Activated T-helper 2 cell treated with anti-CD3 and anti-CD28 coated beads, Interferon-gamma antibody, Interleukin-2, Interleukin-4, amounts not matched to agents 10 μg/mL and 5 μg/mL and 100 μg/mL, durations not matched to agents 14 hours and 24 hours and 36 hours (primary cell): ENCODE measurements at regions not wholly inside any gene's neighbourhood (a gene's known extent, or its start where the extent isn't known, plus 50 kb on each side); places are given as distances from the start of the nearest gene placed in this dataset.
A peak's percentile ranks its signal among the peaks of the same experiment; 100 is the strongest.
"Not testable (repeated sequence)": the region's sequence is repeated elsewhere in the genome, so short reads cannot be mapped to it uniquely, and the experiment has no call there.

Source experiments
- DNase-seq: peaks from one replicate; pipeline ENCODE4 v3.0.0; 2021; ENCODE audit warnings: low spot score
- H3K27ac Mint-ChIP-seq: one replicate; pipeline ENCODE4 v1.8.0; 2021; ENCODE audit warnings: mixed read lengths
- H3K27me3 Mint-ChIP-seq: one replicate; pipeline ENCODE4 v1.8.0; 2021; ENCODE audit warnings: low read depth, mixed read lengths
- H3K36me3 Mint-ChIP-seq: one replicate; pipeline ENCODE4 v1.8.0; 2021; ENCODE audit warnings: low read depth, mixed read lengths
- H3K4me1 Mint-ChIP-seq: one replicate; pipeline ENCODE4 v1.8.0; 2021; ENCODE audit warnings: low read depth, mixed read lengths
- H3K4me3 Mint-ChIP-seq: one replicate; pipeline ENCODE4 v1.8.0; 2021; ENCODE audit warnings: low read depth, mild to moderate bottlenecking, moderate library complexity, mixed read lengths
- H3K9me3 Mint-ChIP-seq: one replicate; pipeline ENCODE4 v1.8.0; 2021; ENCODE audit warnings: mixed read lengths
- intact Hi-C: fragments of 100-400 bp; cut with micrococcal nuclease; formaldehyde crosslinking; loops from one replicate; pipeline ENCODE4 v1.15.1; 2023

- Mint-ChIP-seq H3K27me3 (peaks cover 2% of the 10 kb centered on the region), H3K9me3 (no peaks in the 10 kb centered on the region), H3K4me3 (no peak overlapping the region), H3K4me1 (no peaks in the 10 kb centered on the region), H3K27ac (no peak overlapping the region), H3K36me3 (no peaks in the 10 kb centered on the region)
- DNase-seq = no peak
- intact Hi-C loops = no loop called here
Measured at GRCh38 chr17:77049440-77049839, 91.3 kb upstream of the SEC14L1 start.

DNA sequence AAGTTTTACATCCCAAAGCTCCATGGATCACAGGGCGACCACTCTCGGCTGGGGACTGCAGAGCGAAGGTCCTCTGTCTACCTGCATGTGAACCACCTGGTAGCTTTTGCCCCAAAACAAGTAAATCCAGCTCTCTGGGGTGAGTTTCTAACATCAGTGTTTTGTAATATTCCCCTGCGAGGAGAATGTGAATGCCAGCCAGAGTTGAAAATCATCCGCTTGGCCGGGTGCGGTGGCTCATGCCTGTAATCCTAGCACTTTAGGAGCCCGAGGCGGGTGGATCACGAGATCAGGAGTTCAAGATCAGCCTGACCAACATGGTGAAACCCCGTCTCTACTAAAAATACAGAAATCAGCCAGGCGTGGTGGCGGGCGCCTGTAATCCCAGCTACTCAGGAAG is 89.9 kb upstream of the SEC14L1 start:
- intact Hi-C loops, H3K36me3 Mint-ChIP-seq, DNase-seq, H3K4me1 Mint-ChIP-seq, H3K27me3 Mint-ChIP-seq, H3K27ac Mint-ChIP-seq, H3K9me3 Mint-ChIP-seq, H3K4me3 Mint-ChIP-seq: not testable (repeated sequence)

GRCh38 chr17:77054936-77055335 is 85.8 kb upstream of the SEC14L1 start:
- no peak for DNase-seq
- Mint-ChIP-seq H3K4me3 (no peak overlapping the region), H3K4me1 (peaks cover 2% of the 10 kb centered on the region), H3K9me3 (no peaks in the 10 kb centered on the region), H3K27ac (no peak overlapping the region), H3K36me3 (no peaks in the 10 kb centered on the region), H3K27me3 (peaks cover 7% of the 10 kb centered on the region)
- intact Hi-C loops = loop anchor here (5.0 kb wide), 1 partner anchor 43 kb away; no protein-coding TSS in a partner anchor

- Mint-ChIP-seq H3K9me3 (no peaks in the 10 kb centered on the region), H3K27ac (no peak overlapping the region), H3K4me1 (peaks cover 2% of the 10 kb centered on the region), H3K36me3 (no peaks in the 10 kb centered on the region), H3K27me3 (peaks cover 7% of the 10 kb centered on the region), H3K4me3 (no peak overlapping the region)
- DNase-seq = no peak
- intact Hi-C loops = loop anchor here (5.0 kb wide), 1 partner anchor 43 kb away; no protein-coding TSS in a partner anchor
Measured at GRCh38 chr17:77055453-77055852, 85.3 kb upstream of the SEC14L1 start.

- intact Hi-C loops = loop anchor here (5.0 kb wide), 1 partner anchor 46 kb away; no protein-coding TSS in a partner anchor
- H3K27ac Mint-ChIP-seq = no peak overlapping the region
- H3K27me3 Mint-ChIP-seq = peaks cover 9% of the 10 kb centered on the region
- H3K4me3 Mint-ChIP-seq = no peak overlapping the region
- peaks cover 2% of the 10 kb centered on the region for H3K4me1 Mint-ChIP-seq
- H3K9me3 Mint-ChIP-seq = no peaks in the 10 kb centered on the region
- DNase-seq = no peak
- no peaks in the 10 kb centered on the region for H3K36me3 Mint-ChIP-seq
Measured at GRCh38 chr17:77058016-77058415, 82.8 kb upstream of the SEC14L1 start.

DNA sequence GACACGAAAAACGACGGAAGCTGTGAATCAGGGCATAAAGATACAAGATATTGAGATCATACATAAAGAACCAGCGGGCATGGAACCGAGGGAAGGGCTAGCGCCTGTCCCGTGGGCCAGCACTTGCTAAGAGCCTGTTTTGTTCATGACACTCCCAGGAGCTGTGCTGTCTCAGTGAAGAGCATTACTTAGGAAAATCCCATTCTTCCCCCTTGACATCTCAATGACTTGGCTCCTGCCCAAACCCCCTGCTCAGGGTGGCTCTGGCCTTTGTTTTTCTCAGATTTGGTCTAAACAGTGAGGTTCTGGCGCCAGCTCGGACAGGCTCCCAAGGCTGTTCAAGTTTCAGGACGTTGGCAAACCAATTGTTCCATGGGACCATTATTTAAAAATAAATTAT is 79.1 kb upstream of the SEC14L1 start:
- H3K4me1 Mint-ChIP-seq = no peaks in the 10 kb centered on the region
- H3K27me3 Mint-ChIP-seq = peaks cover 11% of the 10 kb centered on the region
- intact Hi-C loops = no loop called here
- no peak for DNase-seq
- no peaks in the 10 kb centered on the region for H3K36me3 Mint-ChIP-seq
- no peak overlapping the region for H3K27ac Mint-ChIP-seq
- H3K9me3 Mint-ChIP-seq = no peaks in the 10 kb centered on the region
- H3K4me3 Mint-ChIP-seq = no peak overlapping the region

GRCh38 chr17:77064598-77064997 is 76.2 kb upstream of the SEC14L1 start:
- Mint-ChIP-seq H3K27ac (no peak overlapping the region), H3K36me3 (no peaks in the 10 kb centered on the region), H3K4me1 (no peaks in the 10 kb centered on the region)

DNA sequence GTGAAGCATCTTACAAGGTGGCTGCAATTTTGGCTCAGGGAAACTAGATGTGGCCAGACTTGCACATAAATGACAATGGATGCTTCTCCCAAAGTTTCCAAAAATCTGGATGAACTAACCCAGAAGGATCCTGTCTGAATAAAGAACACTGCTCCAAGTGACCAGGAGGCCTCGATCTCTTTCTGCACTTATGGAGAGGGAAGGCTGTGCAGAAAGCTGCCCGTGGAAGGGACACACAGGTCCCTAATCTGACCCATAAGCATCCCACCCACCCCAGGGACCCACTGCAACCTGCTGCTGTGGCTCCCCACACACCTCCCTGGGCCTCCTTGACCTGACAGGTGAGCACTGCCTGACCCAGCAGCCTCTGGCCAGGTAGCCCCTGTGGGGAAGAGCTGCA is 74.6 kb upstream of the SEC14L1 start:
- Mint-ChIP-seq H3K27me3 (peaks cover 12% of the 10 kb centered on the region), H3K4me3 (no peak overlapping the region), H3K4me1 (no peaks in the 10 kb centered on the region), H3K36me3 (no peaks in the 10 kb centered on the region), H3K27ac (no peak overlapping the region), H3K9me3 (no peaks in the 10 kb centered on the region)
- intact Hi-C loops = loop anchor here (2.0 kb wide), 1 partner anchor 197 kb away; the partner anchor contains the start of gene MGAT5B
- DNase-seq = no peak

More at GRCh38 chr17:77064598-77064997, 76.2 kb upstream of the SEC14L1 start:
- no peak overlapping the region for H3K4me3 Mint-ChIP-seq
- no peak for DNase-seq
- H3K27me3 Mint-ChIP-seq = peaks cover 12% of the 10 kb centered on the region
- no peaks in the 10 kb centered on the region for H3K9me3 Mint-ChIP-seq
- intact Hi-C loops = no loop called here

DNA sequence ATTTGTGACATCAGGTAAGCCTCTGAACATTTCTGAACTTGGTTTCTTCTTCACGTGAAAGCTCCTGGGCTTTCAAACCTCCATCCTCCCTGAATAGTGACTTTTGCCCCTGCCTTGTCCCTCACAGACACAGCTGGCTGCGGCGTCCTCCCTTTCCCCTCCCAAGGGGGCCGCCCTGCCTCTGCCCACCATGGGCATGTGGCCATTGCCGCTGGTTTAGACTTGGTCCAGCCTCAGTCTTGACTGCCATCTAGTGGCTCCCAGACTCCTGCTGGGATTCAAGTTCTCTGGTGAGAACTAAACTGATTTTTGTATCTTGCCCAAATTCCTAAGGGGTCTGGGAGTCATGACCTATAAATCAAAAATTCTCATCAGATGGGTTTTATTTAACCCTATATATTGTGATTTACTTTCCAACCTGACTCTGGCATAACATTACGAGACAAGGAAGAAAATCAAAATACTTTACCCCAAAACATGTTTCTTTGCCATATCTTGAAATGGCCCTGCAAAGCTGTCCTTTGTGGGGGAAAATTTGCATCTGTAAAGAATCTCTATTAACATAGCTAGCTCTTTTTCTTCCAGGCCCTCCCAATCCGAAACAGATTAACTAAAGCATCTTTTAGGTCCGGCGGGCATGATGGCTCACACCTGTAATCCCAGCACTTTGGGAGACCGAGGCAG is 73.9 kb upstream of the SEC14L1 start:
- H3K27me3 Mint-ChIP-seq = peaks cover 14% of the 10 kb centered on the region
- not testable (repeated sequence) for H3K9me3 Mint-ChIP-seq, H3K27ac Mint-ChIP-seq, H3K4me1 Mint-ChIP-seq, H3K4me3 Mint-ChIP-seq, H3K36me3 Mint-ChIP-seq
- DNase-seq = peak; percentile 20
- intact Hi-C loops = loop anchor here (2.0 kb wide), 1 partner anchor 198 kb away; the partner anchor contains the start of gene MGAT5B

DNA sequence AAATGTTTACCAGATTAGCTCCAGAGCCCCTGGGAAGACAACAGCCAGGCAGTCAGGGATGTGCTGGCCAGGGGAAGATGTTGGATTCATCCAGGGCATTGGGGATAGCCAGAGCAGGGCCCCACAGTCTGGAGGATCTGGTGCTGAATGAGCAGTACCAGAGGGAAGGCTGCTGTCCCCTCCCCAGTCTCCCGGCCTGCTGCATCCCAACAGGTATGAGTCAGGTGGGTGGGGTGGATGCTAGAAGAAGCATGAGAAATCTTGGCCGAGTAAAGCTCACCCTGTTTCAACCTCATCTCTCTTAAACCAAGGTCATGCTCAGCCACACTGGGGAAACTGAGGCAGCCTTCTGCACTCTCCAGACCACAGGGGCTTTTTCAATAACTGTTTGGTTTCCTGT is 71.9 kb upstream of the SEC14L1 start:
- Mint-ChIP-seq H3K9me3 (no peaks in the 10 kb centered on the region), H3K27me3 (peaks cover 21% of the 10 kb centered on the region), H3K36me3 (no peaks in the 10 kb centered on the region), H3K4me3 (no peak overlapping the region), H3K4me1 (no peaks in the 10 kb centered on the region), H3K27ac (no peak overlapping the region)
- no peak for DNase-seq
- intact Hi-C loops = no loop called here

GRCh38 chr17:77070888-77071279 is 69.9 kb upstream of the SEC14L1 start:
- intact Hi-C loops = no loop called here
- Mint-ChIP-seq H3K27ac (no peak overlapping the region), H3K4me1 (no peaks in the 10 kb centered on the region), H3K9me3 (no peaks in the 10 kb centered on the region), H3K4me3 (no peak overlapping the region), H3K27me3 (peaks cover 23% of the 10 kb centered on the region), H3K36me3 (no peaks in the 10 kb centered on the region)
- DNase-seq = no peak

GRCh38 chr17:77071925-77072490 is 68.8 kb upstream of the SEC14L1 start:
- no peak for DNase-seq
- no peaks in the 10 kb centered on the region for H3K9me3 Mint-ChIP-seq
- no peak overlapping the region for H3K27ac Mint-ChIP-seq
- no peak overlapping the region for H3K4me3 Mint-ChIP-seq
- peaks cover 28% of the 10 kb centered on the region for H3K27me3 Mint-ChIP-seq
- H3K36me3 Mint-ChIP-seq = no peaks in the 10 kb centered on the region
- H3K4me1 Mint-ChIP-seq = no peaks in the 10 kb centered on the region
- intact Hi-C loops = no loop called here

GRCh38 chr17:77072670-77073069 is 68.1 kb upstream of the SEC14L1 start:
- intact Hi-C loops = no loop called here
- no peaks in the 10 kb centered on the region for H3K36me3 Mint-ChIP-seq
- no peaks in the 10 kb centered on the region for H3K9me3 Mint-ChIP-seq
- H3K4me1 Mint-ChIP-seq = no peaks in the 10 kb centered on the region
- no peak overlapping the region for H3K27ac Mint-ChIP-seq
- H3K27me3 Mint-ChIP-seq = peaks cover 28% of the 10 kb centered on the region
- no peak overlapping the region for H3K4me3 Mint-ChIP-seq
- DNase-seq = no peak
